Activated CD4-positive, alpha-beta T cell treated with anti-CD3 and anti-CD28 coated beads, Interleukin-2, amount 50 U/mL, for 16 hours (primary cell): ENCODE measurements at regions not wholly inside any gene's neighbourhood (a gene's known extent, or its start where the extent isn't known, plus 50 kb on each side); places are given as distances from the start of the nearest gene placed in this dataset.

Experiments used
- DNase-seq: peaks from one replicate; pipeline ENCODE4 v3.0.0-alpha.2; 2020

GRCh38 chr4:163622379-163623035, 128.0 kb downstream of the TMA16 start:
- DNase-seq = no peak

- DNase-seq = no peak
These were observed 129.3 kb downstream of the TMA16 start for GRCh38 chr4:163623787-163624186.

GRCh38 chr4:163624727-163625126, 130.2 kb downstream of the TMA16 start:
- DNase-seq = no peak

GRCh38 chr4:163631288-163631687, 136.8 kb downstream of the TMA16 start:
- no peak for DNase-seq

DNA sequence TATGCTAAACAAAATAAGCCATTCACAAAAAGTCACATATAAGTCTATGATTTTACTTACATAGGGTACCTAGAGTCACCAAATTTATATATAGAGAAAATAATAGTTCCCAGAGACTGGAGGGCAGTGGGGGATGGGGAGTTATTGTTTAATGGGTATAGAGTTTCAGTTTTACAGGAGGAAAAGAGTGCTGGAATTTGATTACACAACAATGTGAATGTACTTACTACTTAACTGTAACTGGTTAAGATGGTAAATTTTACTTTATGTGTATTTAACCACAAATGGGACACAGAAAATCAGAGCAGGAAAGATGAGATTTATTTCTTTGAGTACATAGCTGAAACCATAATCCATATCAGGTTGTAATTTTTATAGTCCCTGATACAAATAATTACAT, 144.4 kb downstream of the TMA16 start:
- no peak for DNase-seq

- no peak for DNase-seq
These were observed 155.1 kb downstream of the TMA16 start for GRCh38 chr4:163649557-163650091.

DNA sequence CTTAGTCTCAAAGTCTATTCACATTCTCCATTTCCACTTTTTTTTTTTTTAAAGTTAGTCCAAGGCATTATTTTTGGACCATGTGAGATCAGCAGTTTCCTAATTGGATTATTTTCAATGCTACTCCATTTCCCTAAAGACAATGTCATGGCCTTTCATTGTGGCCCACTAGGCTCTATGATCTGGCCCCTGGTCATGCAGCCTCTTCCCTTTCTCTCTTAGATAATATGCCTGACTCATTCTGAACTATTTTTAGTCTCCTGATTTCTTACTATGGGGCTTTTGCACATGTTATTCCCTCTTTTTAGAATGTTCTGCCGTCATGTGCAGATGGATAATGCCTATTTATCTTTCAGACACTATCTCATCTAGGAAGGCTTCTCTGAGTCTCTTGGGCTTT, 157.3 kb downstream of the TMA16 start:
- no peak for DNase-seq

- DNase-seq = no peak
These were observed 160.1 kb downstream of the TMA16 start for GRCh38 chr4:163654621-163655020.

- no peak for DNase-seq
These were observed 166.1 kb downstream of the TMA16 start for GRCh38 chr4:163660636-163661035.

DNA sequence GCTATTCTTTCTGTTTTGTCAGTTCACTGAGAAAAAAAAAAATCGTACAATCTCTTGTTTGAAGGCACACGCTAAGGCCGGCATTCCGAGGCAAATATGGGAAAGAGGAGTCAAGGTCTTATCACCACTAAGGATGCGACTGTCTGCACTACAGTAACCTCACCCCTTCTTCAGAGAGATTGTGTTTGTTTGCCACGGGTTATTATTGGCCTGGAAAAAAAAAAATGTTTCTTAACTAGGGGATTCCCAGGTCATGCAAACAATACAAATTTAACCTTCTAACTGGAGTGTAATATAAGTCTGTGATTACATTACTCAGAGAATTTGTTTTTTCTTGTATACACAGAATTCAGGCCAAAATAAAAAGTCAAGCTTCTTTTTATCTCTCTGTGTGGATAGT, 168.3 kb downstream of the TMA16 start:
- no peak for DNase-seq

- no peak for DNase-seq
These were observed 169.2 kb downstream of the TMA16 start for GRCh38 chr4:163663454-163664225.

GRCh38 chr4:163665101-163665500, 170.6 kb downstream of the TMA16 start:
- no peak for DNase-seq

GRCh38 chr4:163665521-163666331, 171.2 kb downstream of the TMA16 start:
- DNase-seq = no peak

DNA sequence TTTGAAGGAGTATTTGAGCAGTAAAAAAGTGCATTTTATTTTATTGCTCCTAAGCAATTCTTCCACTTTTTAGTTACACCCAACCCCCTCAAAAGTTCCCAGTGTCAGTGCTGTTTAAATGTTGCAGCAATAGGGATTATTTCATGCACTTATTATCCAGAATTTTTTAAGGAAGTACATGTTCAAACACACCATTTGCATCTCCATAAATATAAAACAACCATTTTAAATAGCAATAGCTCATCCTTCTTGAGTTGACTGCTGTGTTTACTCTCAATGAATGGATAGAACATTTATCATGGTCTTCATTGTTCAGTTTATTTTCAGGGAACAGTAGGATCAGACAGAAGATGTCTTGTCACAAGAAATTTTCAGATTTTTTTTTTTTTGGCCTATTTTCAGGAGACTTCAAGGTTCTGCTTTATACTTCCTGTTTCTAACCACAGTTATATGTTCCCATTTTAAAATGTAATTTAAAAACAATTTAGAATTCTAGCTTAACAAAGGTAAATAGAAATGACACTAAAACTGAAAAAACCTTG, 171.9 kb downstream of the TMA16 start:
- no peak for DNase-seq

- no peak for DNase-seq
These were observed 178.3 kb downstream of the TMA16 start for GRCh38 chr4:163672751-163673150.

GRCh38 chr4:163673848-163674697, 179.6 kb downstream of the TMA16 start:
- DNase-seq = no peak

GRCh38 chr4:163679189-163679588, 184.7 kb downstream of the TMA16 start:
- no peak for DNase-seq

- DNase-seq = no peak
These were observed 186.1 kb downstream of the TMA16 start for GRCh38 chr4:163680386-163681098.

- peak; percentile 62 for DNase-seq
These were observed 186.8 kb downstream of the TMA16 start for GRCh38 chr4:163681208-163681821.

DNA sequence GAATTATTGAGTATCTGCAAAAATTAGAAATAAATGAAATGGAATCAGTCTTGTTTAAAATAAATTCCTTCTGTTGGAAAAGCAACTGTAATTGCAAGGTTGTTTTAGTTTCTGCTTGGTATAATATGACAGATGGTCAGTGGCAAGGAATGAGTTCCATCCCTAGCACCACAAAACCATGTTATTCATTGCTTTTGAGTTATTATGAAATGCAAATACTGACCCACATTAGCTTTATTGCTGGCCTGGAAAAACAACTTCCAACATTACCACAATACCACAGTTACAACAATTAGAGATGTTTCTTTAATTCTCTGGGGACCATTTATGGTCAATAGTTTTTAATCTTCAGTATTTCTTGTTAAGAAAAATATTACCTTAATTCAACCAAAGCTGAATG, 194.4 kb downstream of the TMA16 start:
- no peak for DNase-seq

DNA sequence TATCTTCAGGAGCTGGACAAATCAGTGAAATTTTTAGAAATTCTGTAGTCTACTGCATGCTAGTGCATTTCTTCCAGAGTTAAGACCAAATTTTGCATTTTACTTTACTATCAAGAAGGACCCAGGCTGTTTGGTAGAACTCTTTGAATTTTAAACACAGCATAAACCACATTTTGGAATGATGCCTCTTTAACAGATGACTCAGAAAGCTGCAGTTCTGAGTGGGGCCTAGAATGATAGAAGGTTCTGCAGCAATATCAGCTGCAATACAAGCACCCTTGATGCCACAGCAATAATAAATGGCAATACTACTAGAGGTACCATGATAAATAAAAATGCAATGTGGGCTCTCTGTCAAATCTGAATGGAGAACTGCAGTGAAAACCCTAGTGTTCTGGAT, 198.7 kb downstream of the TMA16 start:
- DNase-seq = no peak
